Lower leg skin (tissue), 4 donors: ENCODE measurements at regions not wholly inside any gene's neighbourhood (a gene's known extent, or its start where the extent isn't known, plus 50 kb on each side); places are given as distances from the start of the nearest gene placed in this dataset.

Source experiments
- DNase-seq, 2 donors: peaks; one replicate each; pipeline ENCODE4 v3.0.0-alpha.2; 2019; ENCODE audit warnings: low spot score in 2 of 2
- H3K4me3 ChIP-seq: fragments of 200-600 bp; sonication (generic); 2 replicates; pipeline ENCODE4 v1.5.1; 2017; ENCODE audit warnings: mild to moderate bottlenecking, low read depth; ENCODE audit not compliant: poor library complexity, severe bottlenecking
- CTCF ChIP-seq, 3 donors: fragments of 450-650 bp; IDR thresholded peaks; one replicate each; pipeline ENCODE4 v1.5.1; 2016; ENCODE audit warnings: antibody characterized with exemption in 3 of 3, mild to moderate bottlenecking in 3 of 3, moderate library complexity in 2 of 3
- POLR2A ChIP-seq, 2 donors: fragments of 450-650 bp; IDR thresholded peaks; one replicate each; pipeline ENCODE4 v1.6.1; 2016 to 2017; ENCODE audit warnings: antibody characterized with exemption in 2 of 2, mild to moderate bottlenecking in 1 of 2, moderate library complexity in 1 of 2
- WGBS, 2 donors: methylation state at CpG; one replicate each; pipeline ENCODE4 v1.1.5; 2018; 5-methylcytosine and 5-hydroxymethylcytosine counted together
- intact Hi-C: fragments of 100-400 bp; cut with DNase I; formaldehyde crosslinking; loops from one replicate; pipeline ENCODE4 v1.15.0; 2023; ENCODE audit warnings: low total_unique reads

- intact Hi-C loops = no loop called here
Measured at GRCh38 chr9:90394871-90395270, 247.8 kb downstream of the DIRAS2 start.

GRCh38 chr9:90400091-90400490, 242.5 kb downstream of the DIRAS2 start:
- WGBS, 2 donors = 93% methylated on average over 6 of the region's 6 CpGs
- H3K4me3 ChIP-seq = no peak overlapping the region
- TF ChIP-seq CTCF (IDR thresholded peaks at IDR 0.05) = no peak
- no peak for TF ChIP-seq POLR2A (IDR thresholded peaks at IDR 0.05)
- DNase-seq = no peak
- intact Hi-C loops = no loop called here

More at GRCh38 chr9:90394871-90395270, 247.8 kb downstream of the DIRAS2 start:
- no peak for DNase-seq
- 66 to 67% methylated on average over 3 of the region's 3 CpGs for WGBS, 2 donors
- no peak for TF ChIP-seq CTCF (IDR thresholded peaks at IDR 0.05)
- TF ChIP-seq POLR2A (IDR thresholded peaks at IDR 0.05) = no peak
- H3K4me3 ChIP-seq = no peak overlapping the region

- no peak for DNase-seq
- 85 to 91% methylated on average over 3 of the region's 3 CpGs for whole genome bisulfite sequencing, 2 donors
- intact Hi-C loops = no loop called here
- H3K4me3 ChIP-seq = no peak overlapping the region
- TF ChIP-seq CTCF (IDR thresholded peaks at IDR 0.05) = no peak
- TF ChIP-seq POLR2A (IDR thresholded peaks at IDR 0.05) = no peak
Measured at GRCh38 chr9:90408659-90409058, 234.0 kb downstream of the DIRAS2 start.

- DNase-seq = no peak
- intact Hi-C loops = no loop called here
- no peak for TF ChIP-seq CTCF (IDR thresholded peaks at IDR 0.05)
- no peak for TF ChIP-seq POLR2A (IDR thresholded peaks at IDR 0.05)
- no peak overlapping the region for H3K4me3 ChIP-seq
- 73 to 79% methylated on average over 4 of the region's 4 CpGs for WGBS, 2 donors
Measured at GRCh38 chr9:90419221-90419851, 223.3 kb downstream of the DIRAS2 start.

- 65 to 72% methylated on average over 3 of the region's 3 CpGs for WGBS, 2 donors
- no peak for DNase-seq
- no peak overlapping the region for H3K4me3 ChIP-seq
- TF ChIP-seq CTCF (IDR thresholded peaks at IDR 0.05) = no peak
- TF ChIP-seq POLR2A (IDR thresholded peaks at IDR 0.05) = no peak
- intact Hi-C loops = no loop called here
Measured at GRCh38 chr9:90420211-90420610, 222.4 kb downstream of the DIRAS2 start.
